ENCODE measurements at regions not wholly inside any gene's neighbourhood (a gene's known extent, or its start where the extent isn't known, plus 50 kb on each side); places are given as distances from the start of the nearest gene placed in this dataset.

DNA sequence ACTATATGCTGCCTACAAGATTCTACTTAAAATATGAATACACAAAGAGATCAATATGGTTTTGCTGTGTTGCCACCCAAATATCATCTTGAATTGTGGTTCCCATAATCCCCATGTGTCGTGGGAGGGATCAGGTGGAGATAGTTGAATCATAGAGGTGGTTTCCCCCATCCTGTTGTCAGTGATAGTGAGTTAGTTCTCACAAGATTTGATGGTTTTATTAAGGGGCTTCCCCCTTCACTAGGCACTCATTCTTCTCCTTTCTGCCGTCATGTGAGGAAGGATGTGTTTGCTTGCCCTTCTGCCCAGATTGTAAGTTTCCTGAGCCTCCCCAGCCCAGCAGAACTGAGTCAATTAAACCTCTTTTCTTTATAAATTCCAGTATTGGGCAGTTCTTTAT, 654.4 kb upstream of the NR5A2 start:
- TF ChIP-seq POLR2AphosphoS5 (IDR thresholded peaks at IDR 0.05) (no peak), CTCF (IDR thresholded peaks at IDR 0.05) (no peak)

Measured in sigmoid colon (tissue), 4 donors.